H1 (cell line): ENCODE measurements at regions not wholly inside any gene's neighbourhood (a gene's known extent, or its start where the extent isn't known, plus 50 kb on each side); places are given as distances from the start of the nearest gene placed in this dataset.

Experiments used
- CTCF ChIA-PET: fragments of 300-600 bp; sonication (Branson Sonifier 250); formaldehyde crosslinking; loops from one replicate; lab custom pipeline; 2021; ENCODE audit not compliant: partially characterized antibody; lab: Charles Lee
- POLR2A ChIA-PET: fragments of 300-600 bp; sonication (Branson Sonifier 250); formaldehyde crosslinking; loops from one replicate; lab custom pipeline; 2021; ENCODE audit warnings: inconsistent platforms; ENCODE audit not compliant: partially characterized antibody; lab: Charles Lee
- DNase-seq, 2 experiments: peaks; one replicate each; pipeline versions ENCODE4 v3.0.0 to v3.0.0-alpha.2; 2010 to 2022; ENCODE audit warnings: low spot score in 2 of 2, low read depth in 1 of 2, mixed read lengths in 1 of 2
- FAIRE-seq: peaks from 2 replicates; lab custom pipeline; 2011; peaks lifted over from hg19 to GRCh38; lab: Jason Lieb, UNC
- H2AFZ ChIP-seq: 2 replicates; pipeline ENCODE4 v1.8.1; 2012; ENCODE audit warnings: low read length, inconsistent platforms
- H2AK5ac ChIP-seq: 2 replicates; pipeline ENCODE4 v1.6.1; 2013; ENCODE audit warnings: low read depth, low read length
- H2BK120ac ChIP-seq: replicated peaks from 2 replicates; pipeline ENCODE3; 2013; ENCODE audit warnings: low read depth, low read length, inconsistent platforms
- H2BK12ac ChIP-seq: 2 replicates; pipeline ENCODE4 v1.6.1; 2013; ENCODE audit warnings: low read depth, low read length
- H2BK15ac ChIP-seq: 2 replicates; pipeline ENCODE4 v1.6.1; 2013; ENCODE audit warnings: low read length
- H2BK20ac ChIP-seq: 2 replicates; pipeline ENCODE4 v1.6.1; 2013; ENCODE audit warnings: low read length
- H2BK5ac ChIP-seq: 2 replicates; pipeline ENCODE4 v1.6.1; 2013; ENCODE audit warnings: low read depth, low read length
- H3K14ac ChIP-seq: 2 replicates; pipeline ENCODE4 v1.6.1; 2013; ENCODE audit warnings: inconsistent platforms; ENCODE audit not compliant: insufficient read length
- H3K18ac ChIP-seq: 2 replicates; pipeline ENCODE4 v1.6.1; 2013; ENCODE audit warnings: low read length; ENCODE audit errors: extremely low read depth
- H3K23ac ChIP-seq: 2 replicates; pipeline ENCODE4 v1.6.1; 2013; ENCODE audit warnings: inconsistent platforms; ENCODE audit not compliant: insufficient read length
- H3K23me2 ChIP-seq: 2 replicates; pipeline ENCODE4 v1.6.1; 2013; ENCODE audit warnings: low read depth, low read length
- H3K27ac ChIP-seq: 2 replicates; pipeline ENCODE4 v1.6.1; 2011; ENCODE audit warnings: low read depth, low read length, inconsistent platforms
- H3K27me3 ChIP-seq, 4 experiments: replicated peaks in 1 of 4; 1 replicate in 1 of 4; 2 replicates in 3 of 4; pipeline versions ENCODE4 v1.6.1 to v1.8.1; 2011 to 2013; ENCODE audit warnings: low read length in 3 of 4, mild to moderate bottlenecking in 3 of 4, inconsistent platforms in 2 of 4, mixed read lengths in 2 of 4, moderate library complexity in 1 of 4; ENCODE audit not compliant: control insufficient read depth in 3 of 4, insufficient read depth in 3 of 4; ENCODE audit errors: extremely low read depth in 1 of 4
- H3K36me3 ChIP-seq, 4 experiments: 2 replicates each; pipeline versions ENCODE4 v1.6.1 to v1.8.1; 2011 to 2013; ENCODE audit warnings: mild to moderate bottlenecking in 4 of 4, low read length in 3 of 4, moderate library complexity in 2 of 4, control low read depth in 1 of 4, inconsistent platforms in 1 of 4; ENCODE audit not compliant: insufficient read depth in 4 of 4, control insufficient read depth in 2 of 4
- H3K4ac ChIP-seq: replicated peaks from 2 replicates; pipeline ENCODE3; 2013; ENCODE audit warnings: low read length, low read depth, mixed read lengths, inconsistent platforms; ENCODE audit not compliant: insufficient read length
- H3K4me1 ChIP-seq, 4 experiments: replicated peaks in 1 of 4; 1 replicate in 1 of 4; 2 replicates in 3 of 4; pipeline versions ENCODE4 v1.6.1 to v1.8.1; 2011 to 2013; ENCODE audit warnings: low read length in 3 of 4, inconsistent platforms in 2 of 4, mixed read lengths in 1 of 4; ENCODE audit not compliant: insufficient read depth in 4 of 4, control insufficient read depth in 3 of 4
- H3K4me2 ChIP-seq, 2 experiments: 2 replicates each; pipeline versions ENCODE4 v1.6.1 to v1.8.1; 2011 to 2013; ENCODE audit warnings: low read depth in 2 of 2, low read length in 2 of 2, control low read depth in 1 of 2, inconsistent platforms in 1 of 2, mild to moderate bottlenecking in 1 of 2; ENCODE audit not compliant: insufficient read depth in 1 of 2
- H3K4me3 ChIP-seq, 4 experiments: fragments of 200-600, 300-600 bp in 1 of 4; sonication (generic), shearing (Covaris generic), sonication (Bioruptor Twin) in 1 of 4; 2 replicates each; pipeline versions ENCODE4 v1.5.1 to v1.8.1; 2011 to 2016; ENCODE audit warnings: low read length in 4 of 4, low read depth in 3 of 4, control low read depth in 2 of 4, inconsistent platforms in 2 of 4, mild to moderate bottlenecking in 2 of 4, mixed read lengths in 1 of 4, moderate library complexity in 1 of 4; ENCODE audit not compliant: insufficient read depth in 2 of 4; ENCODE audit errors: extremely low read depth in 1 of 4
- H3K56ac ChIP-seq: replicated peaks from 2 replicates; pipeline ENCODE3; 2013; ENCODE audit warnings: low read depth, mild to moderate bottlenecking, mixed read lengths, low read length, inconsistent platforms; ENCODE audit not compliant: insufficient read length
- H3K79me1 ChIP-seq: 2 replicates; pipeline ENCODE4 v1.6.1; 2013; ENCODE audit warnings: low read depth, low read length, control low read depth
- H3K79me2 ChIP-seq, 2 experiments: 2 replicates each; pipeline versions ENCODE4 v1.6.1 to v1.8.1; 2012 to 2013; ENCODE audit warnings: low read length in 2 of 2, mild to moderate bottlenecking in 2 of 2, inconsistent platforms in 1 of 2; ENCODE audit not compliant: insufficient read depth in 2 of 2, control insufficient read depth in 1 of 2
- H3K9ac ChIP-seq, 4 experiments: replicated peaks in 1 of 4; 1 replicate in 1 of 4; 2 replicates in 3 of 4; pipeline versions ENCODE4 v1.6.1 to v1.8.1; 2011 to 2013; ENCODE audit warnings: low read depth in 3 of 4, low read length in 3 of 4, control low read depth in 2 of 4, mild to moderate bottlenecking in 2 of 4, moderate library complexity in 2 of 4, inconsistent platforms in 1 of 4; ENCODE audit errors: extremely low read depth in 1 of 4
- H3K9me3 ChIP-seq, 2 experiments: 2 replicates each; pipeline versions ENCODE4 v1.6.1 to v1.8.1; 2012 to 2013; ENCODE audit warnings: mild to moderate bottlenecking in 2 of 2, moderate library complexity in 2 of 2, control low read depth in 1 of 2, inconsistent platforms in 1 of 2, low read depth in 1 of 2, low read length in 1 of 2, mixed read lengths in 1 of 2; ENCODE audit not compliant: insufficient read depth in 2 of 2
- H4K20me1 ChIP-seq, 2 experiments: replicated peaks in 1 of 2; 2 replicates each; pipeline versions ENCODE3 to v1.8.1; 2011 to 2013; ENCODE audit warnings: inconsistent platforms in 2 of 2, low read length in 2 of 2, mild to moderate bottlenecking in 1 of 2; ENCODE audit not compliant: insufficient read depth in 2 of 2, control insufficient read depth in 1 of 2
- H4K5ac ChIP-seq: 2 replicates; pipeline ENCODE4 v1.6.1; 2013; ENCODE audit warnings: low read length, low read depth, mixed read lengths, inconsistent platforms; ENCODE audit not compliant: insufficient read length
- H4K8ac ChIP-seq: 2 replicates; pipeline ENCODE4 v1.8.0; 2013; ENCODE audit warnings: mild to moderate bottlenecking, moderate library complexity, low read length, inconsistent platforms; ENCODE audit not compliant: insufficient read depth; ENCODE audit errors: extremely low read depth
- H4K91ac ChIP-seq: replicated peaks from 2 replicates; pipeline ENCODE3; 2013; ENCODE audit warnings: low read length, mixed read lengths, inconsistent platforms; ENCODE audit not compliant: insufficient read length
- CHD2 ChIP-seq: IDR thresholded peaks from 2 replicates; pipeline ENCODE4 v1.6.1; 2012; ENCODE audit warnings: low read length, improper control_type of control experiment
- EGR1 ChIP-seq: IDR thresholded peaks from 2 replicates; pipeline ENCODE4 v1.6.1; 2011; ENCODE audit warnings: low read depth, low read length, borderline replicate concordance
- EP300 ChIP-seq, 2 experiments: IDR thresholded peaks; 1 replicate in 1 of 2; 2 replicates in 1 of 2; pipeline ENCODE4 v1.6.1; 2011 to 2012; ENCODE audit warnings: low read depth in 2 of 2, low read length in 2 of 2, mild to moderate bottlenecking in 2 of 2, borderline replicate concordance in 1 of 2, inconsistent platforms in 1 of 2, moderate library complexity in 1 of 2
- EZH2 ChIP-seq: fragments of 200-600 bp; sonication (generic); IDR thresholded peaks from 2 replicates; pipeline ENCODE4 v1.7.1; 2012; ENCODE audit warnings: low read depth, mild to moderate bottlenecking, moderate library complexity, low read length, inconsistent platforms; ENCODE audit not compliant: severe bottlenecking
- RBBP5 ChIP-seq: IDR thresholded peaks from 2 replicates; pipeline ENCODE4 v1.7.1; 2012; ENCODE audit warnings: low read depth, mild to moderate bottlenecking, inconsistent platforms, low read length, moderate library complexity, borderline replicate concordance
- RFX5 ChIP-seq: IDR thresholded peaks from 2 replicates; pipeline ENCODE4 v1.6.1; 2011; ENCODE audit warnings: low read depth, low read length, improper control_type of control experiment, borderline replicate concordance
- RXRA ChIP-seq: IDR thresholded peaks from 2 replicates; pipeline ENCODE4 v1.6.1; 2011; ENCODE audit warnings: low read depth, mild to moderate bottlenecking, low read length, moderate library complexity; ENCODE audit not compliant: insufficient read depth
- SIN3A ChIP-seq, 2 experiments: IDR thresholded peaks in 1 of 2; conservative IDR thresholded peaks in 1 of 2; 2 replicates each; pipeline ENCODE4 v1.6.1; 2011 to 2012; ENCODE audit warnings: low read length in 2 of 2, improper control_type of control experiment in 1 of 2, low read depth in 1 of 2, mild to moderate bottlenecking in 1 of 2
- SIRT6 ChIP-seq: IDR thresholded peaks from one replicate; pipeline ENCODE4 v1.7.1; 2012; ENCODE audit warnings: low read length, inconsistent platforms
- SIX5 ChIP-seq: IDR thresholded peaks from 2 replicates; pipeline ENCODE4 v1.6.1; 2011; ENCODE audit warnings: mild to moderate bottlenecking, low read depth, low read length
- SP2 ChIP-seq: IDR thresholded peaks from 2 replicates; pipeline ENCODE4 v1.6.1; 2012; ENCODE audit warnings: mild to moderate bottlenecking, low read length, inconsistent platforms
- TAF7 ChIP-seq: optimal IDR thresholded peaks from 2 replicates; pipeline ENCODE3; 2011; ENCODE audit warnings: low read depth, mild to moderate bottlenecking, inconsistent platforms, low read length, moderate library complexity, borderline replicate concordance
- USF2 ChIP-seq: IDR thresholded peaks from 2 replicates; pipeline ENCODE4 v1.6.1; 2011; ENCODE audit warnings: low read length, improper control_type of control experiment
- whole genome bisulfite sequencing, 2 experiments: shearing (Covaris generic) in 1 of 2; methylation state at CpG; one replicate each; pipeline versions ENCODE4 v1.1.6 to v1.1.7; 2013 to 2015; ENCODE audit warnings: low lambda C conversion rate in 2 of 2, mixed read lengths in 2 of 2, inconsistent platforms in 1 of 2, low coverage in 1 of 2, missing lambda C conversion rate in 1 of 2; ENCODE audit not compliant: insufficient replicate concordance in 2 of 2, insufficient coverage in 1 of 2, insufficient read length in 1 of 2; ENCODE audit errors: extremely low coverage in 1 of 2, missing lambda C conversion rate in 1 of 2; 5-methylcytosine and 5-hydroxymethylcytosine counted together

DNA sequence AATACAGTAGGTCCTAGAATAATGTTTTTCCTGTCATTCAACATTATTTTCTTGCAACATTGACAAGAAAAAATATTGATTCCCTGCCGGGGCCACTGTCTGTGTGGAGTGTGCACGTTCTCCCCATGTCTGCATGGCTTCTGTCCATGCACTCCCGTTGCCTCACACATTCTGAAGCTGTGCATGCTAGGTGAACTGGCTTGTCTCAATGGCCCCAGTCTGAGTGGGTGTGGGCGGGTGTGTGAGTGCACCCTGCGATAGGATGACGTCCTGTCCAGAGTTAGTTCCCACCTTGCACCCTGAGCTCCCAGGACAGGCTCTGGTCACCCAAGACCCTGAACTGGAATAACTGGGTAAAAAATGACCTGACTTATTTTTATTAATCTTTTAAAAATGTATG, 186.1 kb downstream of the CAND1 start:
- Histone ChIP-seq H2BK120ac (no peak overlapping the region), H3K9me3 (no peaks in the 10 kb centered on the region), H2BK12ac (no peak overlapping the region; the same call in 1 of the 2 replicates), H3K18ac (no peak overlapping the region), H3K27ac (no peak overlapping the region), H3K4me3 (no peak overlapping the region), H3K36me3 (no peaks in the 10 kb centered on the region), H3K56ac (no peak overlapping the region), H3K4ac (no peak overlapping the region), H4K20me1 (no peaks in the 10 kb centered on the region), H4K5ac (no peak overlapping the region), H2BK15ac (no peak overlapping the region), H4K8ac (no peak overlapping the region; the same call in 1 of the 2 replicates), H3K79me2 (no peaks in the 10 kb centered on the region), H3K23ac (no peak overlapping the region), H3K14ac (no peak overlapping the region), H2AFZ (no peak overlapping the region), H2BK20ac (no peak overlapping the region), H3K4me1 (no peaks in the 10 kb centered on the region), H4K91ac (peak overlapping the region; percentile 35), H3K79me1 (no peaks in the 10 kb centered on the region), H3K23me2 (no peaks in the 10 kb centered on the region), H3K4me2 (no peak overlapping the region), H2BK5ac (no peak overlapping the region), H3K9ac (no peak overlapping the region), H3K27me3 (no peaks in the 10 kb centered on the region), H2AK5ac (no peak overlapping the region)
- FAIRE-seq (no peak), DNase-seq (no peak)
- TF ChIP-seq EZH2, result no peak
- TF ChIP-seq RXRA, result no peak
- no peak for TF ChIP-seq EGR1
- TF ChIP-seq SIX5, result no peak
- no peak for TF ChIP-seq USF2
- no peak for TF ChIP-seq CHD2
- TF ChIP-seq EP300 (IDR thresholded peaks at IDR 0.05; ENCODE audit: borderline replicate concordance in 1 of 2, low read depth in 2 of 2, low read length in 2 of 2), result no peak
- TF ChIP-seq SIRT6, result no peak
- TF ChIP-seq RBBP5, result no peak
- no peak for TF ChIP-seq TAF7
- TF ChIP-seq RFX5, result no peak
- TF ChIP-seq SP2, result no peak
- TF ChIP-seq SIN3A (conservative IDR thresholded peaks at IDR 0.05 in 1 of 2, IDR thresholded peaks at IDR 0.05 in 1 of 2; ENCODE audit: low read depth in 1 of 2, low read length in 2 of 2), result no peak
- ChIA-PET POLR2A (interaction anchor here (0.6 kb wide), 1 partner anchor 14 kb away, joined by 3 read pairs; no protein-coding TSS in a partner anchor), CTCF (interaction anchor here (0.9 kb wide), 1 partner anchor 25 kb away, joined by 3 read pairs; no protein-coding TSS in a partner anchor)
- 95% methylated on average over 6 of the region's 6 CpGs; no CpG with 5 or more reads in 1 of the 2 experiments for WGBS, 2 experiments
